Esophagus muscularis mucosa (tissue), 4 donors: ENCODE measurements at regions not wholly inside any gene's neighbourhood (a gene's known extent, or its start where the extent isn't known, plus 50 kb on each side); places are given as distances from the start of the nearest gene placed in this dataset.
"Not testable (repeated sequence)": the region's sequence is repeated elsewhere in the genome, so short reads cannot be mapped to it uniquely, and the experiment has no call there.

Source experiments
- DNase-seq: peaks from one replicate; pipeline ENCODE4 v3.0.0-alpha.2; 2017; ENCODE audit errors: extremely low spot score
- H3K27ac ChIP-seq, 4 donors: fragments of 200-600 bp; sonication (generic); replicated peaks in 1 of 4; 1 replicate in 3 of 4; 2 replicates in 1 of 4; pipeline ENCODE4 v1.5.1; 2016 to 2019; ENCODE audit warnings: mild to moderate bottlenecking in 1 of 4
- H3K27me3 ChIP-seq, 4 donors: fragments of 200-600 bp; sonication (generic); one replicate each; pipeline versions ENCODE4 v1.5.1 to v1.6.0; 2016 to 2019
- H3K36me3 ChIP-seq, 4 donors: fragments of 200-600 bp; sonication (generic); one replicate each; pipeline ENCODE4 v1.5.1; 2016 to 2019
- H3K4me1 ChIP-seq, 4 donors: fragments of 200-600 bp; sonication (generic); one replicate each; pipeline ENCODE4 v1.5.1; 2016 to 2019
- H3K4me3 ChIP-seq, 4 donors: fragments of 200-600 bp; sonication (generic); 1 replicate in 2 of 4; 2 replicates in 2 of 4; pipeline ENCODE4 v1.5.1; 2016 to 2019; ENCODE audit warnings: mild to moderate bottlenecking in 4 of 4, moderate library complexity in 1 of 4
- H3K9me3 ChIP-seq, 4 donors: fragments of 200-600 bp; sonication (generic); 1 replicate in 3 of 4; 2 replicates in 1 of 4; pipeline ENCODE4 v1.5.1; 2016 to 2019
- EP300 ChIP-seq: sonication (generic); formaldehyde crosslinking; IDR thresholded peaks from one replicate; pipeline ENCODE4 v1.6.1; 2017; ENCODE audit warnings: antibody characterized with exemption
- POLR2A ChIP-seq: fragments of 450-650 bp; IDR thresholded peaks from one replicate; pipeline ENCODE4 v1.6.1; 2017; ENCODE audit warnings: antibody characterized with exemption, moderate library complexity, mild to moderate bottlenecking, low read depth
- POLR2AphosphoS5 ChIP-seq, 2 donors: sonication (generic); formaldehyde crosslinking; IDR thresholded peaks; one replicate each; pipeline ENCODE4 v1.6.1; 2017; ENCODE audit warnings: antibody characterized with exemption in 2 of 2
- whole genome bisulfite sequencing: methylation state at CpG from one replicate; pipeline ENCODE4 v1.1.5; 2018; 5-methylcytosine and 5-hydroxymethylcytosine counted together
- intact Hi-C: fragments of 100-400 bp; cut with DNase I; formaldehyde crosslinking; loops from one replicate; pipeline ENCODE4 v1.15.1; 2023
- TF ChIP-seq, protein P1 (sequence below), 3 experiments: fragments of 200-600 bp in 2 of 3; fragments of 450-650 bp in 1 of 3; sonication (generic) in 2 of 3; IDR thresholded peaks; one replicate each; pipeline ENCODE4 v1.5.1; 2017 to 2019; ENCODE audit warnings: antibody characterized with exemption in 3 of 3, mild to moderate bottlenecking in 2 of 3, moderate library complexity in 1 of 3

DNA sequence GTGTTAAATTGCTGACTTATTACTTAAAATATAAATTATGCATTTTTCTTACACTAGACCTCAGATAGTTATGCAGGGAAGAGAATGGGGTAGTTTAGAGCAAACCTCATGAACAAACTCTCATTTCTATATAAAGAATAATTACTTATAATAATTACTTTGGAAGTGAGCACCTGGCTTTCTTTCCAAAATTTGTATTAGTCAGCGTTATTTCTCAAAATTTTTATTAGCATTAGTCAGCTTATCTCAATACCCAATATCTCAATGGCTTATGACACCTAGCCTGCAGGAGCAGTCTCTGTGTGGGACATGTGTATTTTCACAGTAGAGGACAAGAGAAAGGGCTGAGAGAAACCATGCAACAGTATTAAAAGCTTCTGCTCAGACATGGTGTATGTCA, 849.2 kb upstream of the HS3ST5 start:
- Histone ChIP-seq H3K4me3 (no peak overlapping the region), H3K9me3 (no peaks in the 10 kb centered on the region), H3K36me3 (no peaks in the 10 kb centered on the region), H3K4me1 (no peaks in the 10 kb centered on the region), H3K27me3 (no peaks in the 10 kb centered on the region), H3K27ac (no peak overlapping the region)
- DNase-seq: no peak
- intact Hi-C loops: no loop called here
- WGBS: 85% methylated on average over 1 of the region's 1 CpG
- TF ChIP-seq, protein P1, sequence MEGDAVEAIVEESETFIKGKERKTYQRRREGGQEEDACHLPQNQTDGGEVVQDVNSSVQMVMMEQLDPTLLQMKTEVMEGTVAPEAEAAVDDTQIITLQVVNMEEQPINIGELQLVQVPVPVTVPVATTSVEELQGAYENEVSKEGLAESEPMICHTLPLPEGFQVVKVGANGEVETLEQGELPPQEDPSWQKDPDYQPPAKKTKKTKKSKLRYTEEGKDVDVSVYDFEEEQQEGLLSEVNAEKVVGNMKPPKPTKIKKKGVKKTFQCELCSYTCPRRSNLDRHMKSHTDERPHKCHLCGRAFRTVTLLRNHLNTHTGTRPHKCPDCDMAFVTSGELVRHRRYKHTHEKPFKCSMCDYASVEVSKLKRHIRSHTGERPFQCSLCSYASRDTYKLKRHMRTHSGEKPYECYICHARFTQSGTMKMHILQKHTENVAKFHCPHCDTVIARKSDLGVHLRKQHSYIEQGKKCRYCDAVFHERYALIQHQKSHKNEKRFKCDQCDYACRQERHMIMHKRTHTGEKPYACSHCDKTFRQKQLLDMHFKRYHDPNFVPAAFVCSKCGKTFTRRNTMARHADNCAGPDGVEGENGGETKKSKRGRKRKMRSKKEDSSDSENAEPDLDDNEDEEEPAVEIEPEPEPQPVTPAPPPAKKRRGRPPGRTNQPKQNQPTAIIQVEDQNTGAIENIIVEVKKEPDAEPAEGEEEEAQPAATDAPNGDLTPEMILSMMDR (IDR thresholded peaks at IDR 0.05): no peak
- no peak for TF ChIP-seq EP300
- TF ChIP-seq POLR2AphosphoS5 (IDR thresholded peaks at IDR 0.05): no peak
- no peak for TF ChIP-seq POLR2A

DNA sequence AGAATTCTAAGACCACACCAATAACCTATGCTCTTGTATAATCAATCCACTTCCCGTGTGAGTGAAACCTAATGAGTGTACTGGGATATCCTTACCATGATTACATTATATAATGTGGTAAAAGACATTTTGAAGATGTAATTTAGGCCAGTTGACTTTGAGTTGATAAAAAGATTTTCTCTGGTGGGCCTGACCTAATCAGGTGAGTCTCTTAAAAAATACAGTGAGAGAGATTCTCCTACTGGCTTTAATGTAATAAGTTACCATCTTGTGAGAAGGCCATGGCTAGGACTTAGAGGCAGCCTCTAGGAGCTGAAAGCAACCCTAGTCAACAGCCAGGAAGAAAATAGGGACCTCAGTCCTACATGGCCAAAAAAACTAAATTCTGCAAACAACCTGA, 847.7 kb upstream of the HS3ST5 start:
- Histone ChIP-seq H3K27me3 (no peaks in the 10 kb centered on the region), H3K9me3 (no peaks in the 10 kb centered on the region), H3K4me3 (no peak overlapping the region), H3K27ac (no peak overlapping the region), H3K36me3 (no peaks in the 10 kb centered on the region), H3K4me1 (no peaks in the 10 kb centered on the region)
- no peak for DNase-seq
- TF ChIP-seq POLR2AphosphoS5 (IDR thresholded peaks at IDR 0.05) (no peak), EP300 (no peak), POLR2A (no peak)
- TF ChIP-seq, protein P1 (IDR thresholded peaks at IDR 0.05): no peak
- intact Hi-C loops: no loop called here
- WGBS: 95% methylated on average over 1 of the region's 1 CpG

DNA sequence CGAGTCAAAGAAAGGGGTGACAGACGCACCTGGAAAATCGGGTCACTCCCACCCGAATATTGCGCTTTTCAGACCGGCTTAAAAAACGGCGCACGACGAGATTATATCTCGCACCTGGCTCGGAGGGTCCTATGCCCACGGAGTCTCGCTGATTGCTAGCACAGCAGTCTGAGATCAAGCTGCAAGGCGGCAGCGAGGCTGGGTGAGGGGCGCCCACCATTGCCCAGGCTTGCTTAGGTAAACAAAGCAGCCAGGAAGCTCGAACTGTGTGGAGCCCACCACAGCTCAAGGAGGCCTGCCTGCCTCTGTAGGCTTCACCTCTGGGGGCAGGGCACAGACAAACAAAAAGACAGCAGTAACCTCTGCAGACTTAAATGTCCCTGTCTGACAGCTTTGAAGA, 832.6 kb upstream of the HS3ST5 start:
- H3K27me3 ChIP-seq, H3K4me1 ChIP-seq, DNase-seq, intact Hi-C loops, H3K4me3 ChIP-seq, H3K9me3 ChIP-seq, H3K36me3 ChIP-seq, H3K27ac ChIP-seq: not testable (repeated sequence)
- 92% methylated on average over 17 of the region's 18 CpGs for WGBS

- DNase-seq, H3K36me3 ChIP-seq, H3K4me3 ChIP-seq, intact Hi-C loops, H3K27me3 ChIP-seq, H3K9me3 ChIP-seq, H3K27ac ChIP-seq, H3K4me1 ChIP-seq: not testable (repeated sequence)
- WGBS: 83% methylated on average over 5 of the region's 5 CpGs
Measured at GRCh38 chr6:115165912-115166311, 823.1 kb upstream of the HS3ST5 start.

GRCh38 chr6:115159733-115160132, 816.9 kb upstream of the HS3ST5 start:
- Histone ChIP-seq H3K4me3 (no peak overlapping the region), H3K4me1 (no peaks in the 10 kb centered on the region), H3K27me3 (no peaks in the 10 kb centered on the region), H3K9me3 (no peaks in the 10 kb centered on the region), H3K27ac (no peak overlapping the region), H3K36me3 (no peaks in the 10 kb centered on the region)
- DNase-seq: no peak
- no peak for TF ChIP-seq EP300
- TF ChIP-seq POLR2A: no peak
- intact Hi-C loops: no loop called here

DNA sequence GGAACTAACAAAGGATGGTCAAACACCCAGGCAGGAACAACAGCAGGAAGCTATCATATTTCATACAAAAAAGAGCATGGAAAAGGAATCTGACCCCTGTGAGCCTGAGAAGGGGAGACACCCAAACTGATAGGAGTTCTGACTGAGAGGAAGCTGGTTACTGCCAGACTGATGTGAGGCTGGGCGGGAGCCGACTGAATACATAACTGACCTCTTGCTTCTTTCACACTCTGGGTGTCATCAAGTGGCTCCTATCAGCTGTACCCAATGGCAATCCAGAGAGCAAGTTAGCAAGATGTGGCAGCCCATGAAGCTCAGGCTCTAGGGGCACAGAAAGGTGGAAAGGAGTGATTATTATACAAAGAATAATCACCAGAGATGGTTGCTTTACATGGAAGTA, 795.1 kb upstream of the HS3ST5 start:
- H3K27me3 ChIP-seq: no peaks in the 10 kb centered on the region
- no peaks in the 10 kb centered on the region for H3K4me1 ChIP-seq
- TF ChIP-seq POLR2A (no peak), POLR2AphosphoS5 (IDR thresholded peaks at IDR 0.05) (no peak), EP300 (no peak)
- TF ChIP-seq, protein P1 (IDR thresholded peaks at IDR 0.05): no peak
- intact Hi-C loops: no loop called here
- no peak overlapping the region for H3K27ac ChIP-seq
- DNase-seq: no peak
- no peaks in the 10 kb centered on the region for H3K9me3 ChIP-seq
- no peak overlapping the region for H3K4me3 ChIP-seq
- H3K36me3 ChIP-seq: no peaks in the 10 kb centered on the region
- 37% methylated on average over 2 of the region's 2 CpGs for WGBS
